Heart right ventricle (tissue), 16 donors: ENCODE measurements at regions not wholly inside any gene's neighbourhood (a gene's known extent, or its start where the extent isn't known, plus 50 kb on each side); places are given as distances from the start of the nearest gene placed in this dataset.

ENCODE experiments used
- ATAC-seq, 8 donors: fragments of 200-7000 bp; cut with Tn5 transposase; one replicate each; pipeline ENCODE4 v1.9.1; 2020; ENCODE audit warnings: mild to moderate bottlenecking in 8 of 8, moderate library complexity in 8 of 8, moderate number of reproducible peaks in 1 of 8
- DNase-seq, 2 donors: peaks; one replicate each; pipeline ENCODE4 v3.0.0-alpha.2; 2020
- H3K27ac ChIP-seq, 10 donors: fragments of 200-600 bp; sonication (generic) in 2 of 10; one replicate each; pipeline versions ENCODE4 v1.5.0 to v1.8.0; 2020 to 2022; ENCODE audit warnings: mild to moderate bottlenecking in 3 of 10
- H3K27me3 ChIP-seq, 7 donors: fragments of 200-600 bp; one replicate each; pipeline ENCODE4 v1.8.0; 2021 to 2022; ENCODE audit warnings: mild to moderate bottlenecking in 2 of 7
- H3K36me3 ChIP-seq, 9 donors: fragments of 200-600 bp; sonication (generic) in 1 of 9; one replicate each; pipeline versions ENCODE4 v1.5.0 to v1.8.0; 2020 to 2022; ENCODE audit warnings: mild to moderate bottlenecking in 2 of 9
- H3K4me1 ChIP-seq, 9 donors: fragments of 200-600 bp; sonication (generic) in 1 of 9; one replicate each; pipeline versions ENCODE4 v1.5.0 to v1.8.0; 2020 to 2022; ENCODE audit warnings: mild to moderate bottlenecking in 4 of 9
- H3K4me3 ChIP-seq, 10 donors: fragments of 200-600 bp; sonication (generic) in 2 of 10; one replicate each; pipeline versions ENCODE4 v1.5.0 to v1.8.0; 2020 to 2022; ENCODE audit warnings: mild to moderate bottlenecking in 7 of 10, moderate library complexity in 2 of 10
- H3K9me3 ChIP-seq, 11 donors: fragments of 200-600 bp in 10 of 11; sonication (generic) in 2 of 11; one replicate each; pipeline versions ENCODE4 v1.5.0 to v1.8.0; 2013 to 2022; ENCODE audit warnings: mild to moderate bottlenecking in 2 of 11, control low read depth in 1 of 11, moderate library complexity in 1 of 11
- WGBS, 2 donors: extraction: QIAGEN DNeasy Blood & Tissue Kit; methylation state at CpG; one replicate each; pipeline ENCODE4 v1.1.7; 2013; ENCODE audit warnings: inconsistent platforms in 1 of 2; 5-methylcytosine and 5-hydroxymethylcytosine counted together
- intact Hi-C, 10 donors: fragments of 100-400 bp; cut with DNase I; formaldehyde crosslinking; loops; one replicate each; pipeline versions ENCODE4 v1.11.1 to v1.14.2; 2022
- TF ChIP-seq, protein P1 (sequence below), 9 donors: fragments of 200-600 bp; sonication (generic) in 2 of 9; IDR thresholded peaks; one replicate each; pipeline versions ENCODE4 v1.5.0 to v1.8.0; 2021 to 2022; ENCODE audit warnings: antibody characterized with exemption in 9 of 9, mild to moderate bottlenecking in 5 of 9, moderate library complexity in 1 of 9
- donor health status: Arrhythmogenic right ventricular cardiomyopathy.
- donor health status: ischemic (EF 13 %, LVEDD 7.1; RV severe dilation, severe dysfunction).
- donor health status: healthy with polysubstance abuse.
- donor health status: DM: no; HTN: yes; CAD: no.
- donor health status: DM: no; HTN: no; CAD: no.
- donor health status: ischemic (EF 25% LVEDD 6.9; RV normal size, moderate dysfunction).
- donor health status: ischemic (EF 25% LVEDD 5.7; RV mildly dilated, moderate dysfunction).
- donor health status: healthy.
- donor health status: DM: yes; HTN: yes; CAD: no.
- donor health status: Ischemic cardiomyopathy.
- donor health status: ischemic (EF 35%, LVEDD 5.7; RV mildly dilated, moderate dysfunction).
- donor health status: nonischemic (EF 11% LVEDD 7.7; RV severe dilation, severe dysfunction).
- donor health status: DM: yes; HTN: yes; CAD: no.
- donor health status: PGD.
- donor health status: ischemic (EF 29% LVEDD 5.4; RV normal size, mild dysfunction).
- donor health status: nonischemic (EF 23%, LVEDD 6.1; RV moderate dilation, normal function).

DNA sequence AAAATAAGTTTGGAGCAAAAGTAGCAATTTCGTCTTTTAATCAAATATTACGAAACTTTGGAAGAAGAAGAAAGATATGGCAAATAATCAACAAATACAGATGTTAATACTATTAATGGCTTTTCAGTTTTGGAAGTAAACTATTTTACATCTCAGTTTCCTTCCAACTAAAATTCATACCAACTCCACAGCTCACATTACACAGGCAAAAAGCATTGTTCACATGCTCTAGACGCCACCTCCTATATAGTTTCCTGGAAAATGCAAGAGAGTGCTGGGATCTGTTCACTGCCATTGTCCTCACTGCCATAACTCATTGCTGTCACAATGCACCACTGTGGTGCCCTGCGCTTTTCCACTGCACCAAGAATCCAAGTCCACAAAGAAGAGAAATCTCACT, 149.0 kb upstream of the FTMT start:
- no peaks in the 10 kb centered on the region for H3K4me1 ChIP-seq
- no peaks in the 10 kb centered on the region for H3K9me3 ChIP-seq
- no peaks in the 10 kb centered on the region for H3K27me3 ChIP-seq
- no peak overlapping the region for H3K4me3 ChIP-seq
- no peaks in the 10 kb centered on the region for H3K36me3 ChIP-seq
- WGBS, 2 donors, result 70 to 80% methylated on average over 4 of the region's 4 CpGs
- DNase-seq (no peak), ATAC-seq (no peak)
- intact Hi-C loops, result loop anchor here in 1 of 10 donors (10.0 kb wide), 1 partner anchor 62 kb away; no protein-coding TSS in a partner anchor
- H3K27ac ChIP-seq, result no peak overlapping the region
- TF ChIP-seq, protein P1, sequence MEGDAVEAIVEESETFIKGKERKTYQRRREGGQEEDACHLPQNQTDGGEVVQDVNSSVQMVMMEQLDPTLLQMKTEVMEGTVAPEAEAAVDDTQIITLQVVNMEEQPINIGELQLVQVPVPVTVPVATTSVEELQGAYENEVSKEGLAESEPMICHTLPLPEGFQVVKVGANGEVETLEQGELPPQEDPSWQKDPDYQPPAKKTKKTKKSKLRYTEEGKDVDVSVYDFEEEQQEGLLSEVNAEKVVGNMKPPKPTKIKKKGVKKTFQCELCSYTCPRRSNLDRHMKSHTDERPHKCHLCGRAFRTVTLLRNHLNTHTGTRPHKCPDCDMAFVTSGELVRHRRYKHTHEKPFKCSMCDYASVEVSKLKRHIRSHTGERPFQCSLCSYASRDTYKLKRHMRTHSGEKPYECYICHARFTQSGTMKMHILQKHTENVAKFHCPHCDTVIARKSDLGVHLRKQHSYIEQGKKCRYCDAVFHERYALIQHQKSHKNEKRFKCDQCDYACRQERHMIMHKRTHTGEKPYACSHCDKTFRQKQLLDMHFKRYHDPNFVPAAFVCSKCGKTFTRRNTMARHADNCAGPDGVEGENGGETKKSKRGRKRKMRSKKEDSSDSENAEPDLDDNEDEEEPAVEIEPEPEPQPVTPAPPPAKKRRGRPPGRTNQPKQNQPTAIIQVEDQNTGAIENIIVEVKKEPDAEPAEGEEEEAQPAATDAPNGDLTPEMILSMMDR (IDR thresholded peaks at IDR 0.05), result no peak

DNA sequence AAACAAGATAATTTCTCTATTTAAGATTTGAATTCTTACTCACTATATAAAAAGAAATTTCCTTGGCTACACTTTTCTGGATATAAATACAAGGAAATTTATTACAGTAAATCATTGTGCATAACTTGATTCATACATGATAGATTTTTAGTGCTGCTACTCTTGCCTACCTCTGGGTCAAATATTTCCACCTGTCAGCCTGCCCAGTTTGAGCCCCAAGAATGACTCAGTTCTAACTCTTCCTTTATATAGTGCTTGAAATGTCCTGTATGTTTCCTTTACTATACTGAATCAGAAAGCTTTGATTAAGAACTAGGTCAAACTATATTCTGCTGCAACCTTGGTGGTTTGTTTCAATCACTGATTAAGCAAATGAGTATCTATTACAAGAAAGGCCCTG, 147.4 kb upstream of the FTMT start:
- TF ChIP-seq, protein P1 (IDR thresholded peaks at IDR 0.05), result no peak
- Histone ChIP-seq H3K27me3 (no peaks in the 10 kb centered on the region), H3K36me3 (no peaks in the 10 kb centered on the region), H3K27ac (no peak overlapping the region), H3K4me3 (no peak overlapping the region), H3K9me3 (no peaks in the 10 kb centered on the region), H3K4me1 (no peaks in the 10 kb centered on the region)
- ATAC-seq, result no peak
- intact Hi-C loops, result loop anchor here in 1 of 10 donors (10.0 kb wide), 1 partner anchor 61 kb away; no protein-coding TSS in a partner anchor
- DNase-seq, result no peak

DNA sequence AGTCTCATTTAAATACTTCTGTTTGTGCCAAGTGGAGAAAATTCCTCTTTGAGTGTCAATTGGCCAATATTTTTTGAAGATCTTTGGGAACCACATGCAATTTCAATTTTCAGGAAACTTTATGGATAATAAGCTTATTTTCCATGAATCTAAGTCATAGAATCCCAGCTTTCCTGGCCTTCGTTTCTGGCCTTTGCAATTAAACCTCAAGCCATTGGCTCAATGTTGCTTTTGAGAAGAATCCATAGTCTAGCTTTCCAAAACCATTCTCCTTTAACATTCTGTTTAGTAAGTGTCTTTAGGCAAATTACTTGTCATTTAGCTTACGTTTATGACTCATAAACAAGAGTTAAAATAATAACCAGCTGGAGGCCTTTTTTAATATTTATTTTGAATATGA, 145.0 kb upstream of the FTMT start:
- DNase-seq, result no peak
- WGBS, 2 donors, result 63% methylated on average over 2 of the region's 2 CpGs
- H3K27me3 ChIP-seq, result no peaks in the 10 kb centered on the region
- H3K9me3 ChIP-seq, result no peaks in the 10 kb centered on the region
- H3K27ac ChIP-seq, result no peak overlapping the region
- H3K4me1 ChIP-seq, result no peaks in the 10 kb centered on the region
- TF ChIP-seq, protein P1 (IDR thresholded peaks at IDR 0.05), result no peak
- no peak overlapping the region for H3K4me3 ChIP-seq
- intact Hi-C loops, result loop anchor here in 1 of 10 donors (10.0 kb wide), 1 partner anchor 58 kb away; no protein-coding TSS in a partner anchor
- no peak for ATAC-seq
- H3K36me3 ChIP-seq, result no peaks in the 10 kb centered on the region

DNA sequence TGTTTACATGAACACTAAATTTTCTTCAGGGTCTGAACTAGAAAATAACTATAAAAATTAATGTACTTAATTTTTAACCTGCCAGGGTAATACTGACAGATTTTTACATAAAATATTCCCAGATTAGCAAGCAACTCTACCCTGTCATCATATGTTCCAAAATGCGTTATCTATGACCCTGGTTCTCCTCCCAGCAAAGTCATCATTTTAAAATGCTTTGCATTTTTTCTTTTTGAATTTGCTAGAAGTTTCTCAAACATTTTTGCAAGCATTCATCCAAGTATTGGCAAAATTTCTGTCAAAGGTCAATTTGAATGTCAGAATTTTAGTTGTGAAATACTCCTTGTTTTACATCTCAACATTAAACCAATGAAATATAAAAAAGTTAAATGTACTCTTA, 144.5 kb upstream of the FTMT start:
- H3K27me3 ChIP-seq, result no peaks in the 10 kb centered on the region
- WGBS, 2 donors, result 70 to 76% methylated on average over 1 of the region's 1 CpG
- H3K4me1 ChIP-seq, result no peaks in the 10 kb centered on the region
- no peaks in the 10 kb centered on the region for H3K9me3 ChIP-seq
- intact Hi-C loops, result loop anchor here in 1 of 10 donors (10.0 kb wide), 1 partner anchor 58 kb away; no protein-coding TSS in a partner anchor
- DNase-seq (no peak), ATAC-seq (no peak)
- H3K36me3 ChIP-seq, result no peaks in the 10 kb centered on the region
- H3K27ac ChIP-seq, result no peak overlapping the region
- TF ChIP-seq, protein P1 (IDR thresholded peaks at IDR 0.05), result no peak
- no peak overlapping the region for H3K4me3 ChIP-seq
